ENCODE measurements at regions not wholly inside any gene's neighbourhood (a gene's known extent, or its start where the extent isn't known, plus 50 kb on each side); places are given as distances from the start of the nearest gene placed in this dataset.
A peak's percentile ranks its signal among the peaks of the same experiment; 100 is the strongest.

GRCh38 chr3:110307065-110307809 is 764.4 kb upstream of the NECTIN3 start:
- DNase-seq: no peak
- ATAC-seq: no peak
- TF ChIP-seq CTCF (IDR thresholded peaks at IDR 0.05): no peak
- Histone ChIP-seq H3K27ac (no peak overlapping the region), H3K27me3 (no peaks in the 10 kb centered on the region), H3K4me3 (no peak overlapping the region), H3K36me3 (no peaks in the 10 kb centered on the region), H3K9me3 (no peaks in the 10 kb centered on the region), H3K4me1 (no peaks in the 10 kb centered on the region)
- intact Hi-C loops (cut with DNase I): no loop called here

- intact Hi-C loops (cut with DNase I): no loop called here
- H3K4me1 ChIP-seq: peaks cover 2% of the 10 kb centered on the region
- ATAC-seq (no peak), DNase-seq (no peak)
- H3K9me3 ChIP-seq: no peaks in the 10 kb centered on the region
- H3K27me3 ChIP-seq: no peaks in the 10 kb centered on the region
- no peaks in the 10 kb centered on the region for H3K36me3 ChIP-seq
- H3K4me3 ChIP-seq: no peak overlapping the region
- no peak for TF ChIP-seq CTCF (IDR thresholded peaks at IDR 0.05)
- H3K27ac ChIP-seq: no peak overlapping the region
Observed at GRCh38 chr3:110311541-110311940, 760.1 kb upstream of the NECTIN3 start.

GRCh38 chr3:110314512-110315114 is 757.0 kb upstream of the NECTIN3 start:
- ATAC-seq (peak; percentile 86), DNase-seq (no peak)
- peak; percentile 72 for TF ChIP-seq CTCF (IDR thresholded peaks at IDR 0.05)
- H3K4me3 ChIP-seq: no peak overlapping the region
- H3K36me3 ChIP-seq: no peaks in the 10 kb centered on the region
- no peak overlapping the region for H3K27ac ChIP-seq
- H3K4me1 ChIP-seq: peaks cover 2% of the 10 kb centered on the region
- H3K9me3 ChIP-seq: no peaks in the 10 kb centered on the region
- no peaks in the 10 kb centered on the region for H3K27me3 ChIP-seq
- intact Hi-C loops (cut with DNase I): no loop called here

- no peak overlapping the region for H3K4me3 ChIP-seq
- TF ChIP-seq CTCF (IDR thresholded peaks at IDR 0.05): no peak
- H3K4me1 ChIP-seq: peaks cover 2% of the 10 kb centered on the region
- H3K9me3 ChIP-seq: no peaks in the 10 kb centered on the region
- ATAC-seq (no peak), DNase-seq (no peak)
- intact Hi-C loops (cut with DNase I): no loop called here
- H3K27ac ChIP-seq: no peak overlapping the region
- no peaks in the 10 kb centered on the region for H3K27me3 ChIP-seq
- H3K36me3 ChIP-seq: no peaks in the 10 kb centered on the region
Observed at GRCh38 chr3:110318108-110318507, 753.5 kb upstream of the NECTIN3 start.

GRCh38 chr3:110323349-110323748 is 748.3 kb upstream of the NECTIN3 start:
- no peaks in the 10 kb centered on the region for H3K27me3 ChIP-seq
- no peak for ATAC-seq
- no peak overlapping the region for H3K4me3 ChIP-seq
- intact Hi-C loops (cut with DNase I): no loop called here
- H3K36me3 ChIP-seq: no peaks in the 10 kb centered on the region
- no peak overlapping the region for H3K27ac ChIP-seq
- DNase-seq: no peak
- H3K9me3 ChIP-seq: no peaks in the 10 kb centered on the region
- H3K4me1 ChIP-seq: no peaks in the 10 kb centered on the region
- no peak for TF ChIP-seq CTCF (IDR thresholded peaks at IDR 0.05)

Data from upper lobe of right lung (tissue), 1 donor.